GM23338 (cell line): ENCODE measurements at regions not wholly inside any gene's neighbourhood (a gene's known extent, or its start where the extent isn't known, plus 50 kb on each side); places are given as distances from the start of the nearest gene placed in this dataset.

Experiments used
- EZH2 ChIP-seq: fragments of 200-600 bp; sonication (generic); IDR thresholded peaks from one replicate; pipeline ENCODE4 v1.8.0; 2017; ENCODE audit warnings: antibody characterized with exemption, mild to moderate bottlenecking, low read depth; ENCODE audit not compliant: unreplicated experiment
- POLR2AphosphoS5 ChIP-seq: IDR thresholded peaks from 2 replicates; pipeline ENCODE4 v1.6.1; 2016; ENCODE audit warnings: antibody characterized with exemption, low read depth
- TF ChIP-seq, protein P1 (sequence below), 2 experiments: fragments of 200-600 bp in 1 of 2; sonication (generic) in 1 of 2; conservative IDR thresholded peaks; 2 replicates each; pipeline versions ENCODE4 v1.5.1 to v1.6.1; 2016 to 2017; ENCODE audit warnings: antibody characterized with exemption in 2 of 2, low read depth in 2 of 2, mild to moderate bottlenecking in 2 of 2, moderate library complexity in 1 of 2
- TF ChIP-seq, protein P2 (sequence below): IDR thresholded peaks from one replicate; pipeline ENCODE4 v1.6.1; 2018; ENCODE audit warnings: antibody characterized with exemption; ENCODE audit not compliant: unreplicated experiment

DNA sequence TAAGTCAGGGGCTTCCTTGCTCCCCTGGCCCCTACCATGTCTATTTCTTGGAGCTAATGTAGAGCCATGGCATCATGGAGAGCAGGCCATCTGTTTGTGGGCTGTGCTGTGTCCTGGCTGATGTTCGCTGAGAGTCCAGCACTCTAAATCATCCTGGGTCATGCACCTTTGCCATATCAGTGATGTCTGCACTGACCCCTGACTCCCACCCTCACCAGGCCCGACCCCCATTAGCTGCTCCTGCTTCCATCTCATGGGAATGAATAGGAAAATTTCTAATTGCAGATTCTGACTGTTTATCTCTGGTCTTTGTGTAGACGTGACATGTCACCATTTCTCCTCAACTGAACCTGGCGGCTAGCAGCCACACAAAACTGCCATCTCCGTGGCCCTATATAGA, 236.9 kb downstream of the NSG2 start:
- TF ChIP-seq, protein P1, sequence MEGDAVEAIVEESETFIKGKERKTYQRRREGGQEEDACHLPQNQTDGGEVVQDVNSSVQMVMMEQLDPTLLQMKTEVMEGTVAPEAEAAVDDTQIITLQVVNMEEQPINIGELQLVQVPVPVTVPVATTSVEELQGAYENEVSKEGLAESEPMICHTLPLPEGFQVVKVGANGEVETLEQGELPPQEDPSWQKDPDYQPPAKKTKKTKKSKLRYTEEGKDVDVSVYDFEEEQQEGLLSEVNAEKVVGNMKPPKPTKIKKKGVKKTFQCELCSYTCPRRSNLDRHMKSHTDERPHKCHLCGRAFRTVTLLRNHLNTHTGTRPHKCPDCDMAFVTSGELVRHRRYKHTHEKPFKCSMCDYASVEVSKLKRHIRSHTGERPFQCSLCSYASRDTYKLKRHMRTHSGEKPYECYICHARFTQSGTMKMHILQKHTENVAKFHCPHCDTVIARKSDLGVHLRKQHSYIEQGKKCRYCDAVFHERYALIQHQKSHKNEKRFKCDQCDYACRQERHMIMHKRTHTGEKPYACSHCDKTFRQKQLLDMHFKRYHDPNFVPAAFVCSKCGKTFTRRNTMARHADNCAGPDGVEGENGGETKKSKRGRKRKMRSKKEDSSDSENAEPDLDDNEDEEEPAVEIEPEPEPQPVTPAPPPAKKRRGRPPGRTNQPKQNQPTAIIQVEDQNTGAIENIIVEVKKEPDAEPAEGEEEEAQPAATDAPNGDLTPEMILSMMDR (conservative IDR thresholded peaks at IDR 0.05; ENCODE audit: low read depth in 2 of 2): no peak
- TF ChIP-seq POLR2AphosphoS5: no peak
- TF ChIP-seq, protein P2, sequence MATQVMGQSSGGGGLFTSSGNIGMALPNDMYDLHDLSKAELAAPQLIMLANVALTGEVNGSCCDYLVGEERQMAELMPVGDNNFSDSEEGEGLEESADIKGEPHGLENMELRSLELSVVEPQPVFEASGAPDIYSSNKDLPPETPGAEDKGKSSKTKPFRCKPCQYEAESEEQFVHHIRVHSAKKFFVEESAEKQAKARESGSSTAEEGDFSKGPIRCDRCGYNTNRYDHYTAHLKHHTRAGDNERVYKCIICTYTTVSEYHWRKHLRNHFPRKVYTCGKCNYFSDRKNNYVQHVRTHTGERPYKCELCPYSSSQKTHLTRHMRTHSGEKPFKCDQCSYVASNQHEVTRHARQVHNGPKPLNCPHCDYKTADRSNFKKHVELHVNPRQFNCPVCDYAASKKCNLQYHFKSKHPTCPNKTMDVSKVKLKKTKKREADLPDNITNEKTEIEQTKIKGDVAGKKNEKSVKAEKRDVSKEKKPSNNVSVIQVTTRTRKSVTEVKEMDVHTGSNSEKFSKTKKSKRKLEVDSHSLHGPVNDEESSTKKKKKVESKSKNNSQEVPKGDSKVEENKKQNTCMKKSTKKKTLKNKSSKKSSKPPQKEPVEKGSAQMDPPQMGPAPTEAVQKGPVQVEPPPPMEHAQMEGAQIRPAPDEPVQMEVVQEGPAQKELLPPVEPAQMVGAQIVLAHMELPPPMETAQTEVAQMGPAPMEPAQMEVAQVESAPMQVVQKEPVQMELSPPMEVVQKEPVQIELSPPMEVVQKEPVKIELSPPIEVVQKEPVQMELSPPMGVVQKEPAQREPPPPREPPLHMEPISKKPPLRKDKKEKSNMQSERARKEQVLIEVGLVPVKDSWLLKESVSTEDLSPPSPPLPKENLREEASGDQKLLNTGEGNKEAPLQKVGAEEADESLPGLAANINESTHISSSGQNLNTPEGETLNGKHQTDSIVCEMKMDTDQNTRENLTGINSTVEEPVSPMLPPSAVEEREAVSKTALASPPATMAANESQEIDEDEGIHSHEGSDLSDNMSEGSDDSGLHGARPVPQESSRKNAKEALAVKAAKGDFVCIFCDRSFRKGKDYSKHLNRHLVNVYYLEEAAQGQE: no peak
- TF ChIP-seq EZH2: no peak
